H1 (cell line): ENCODE measurements at regions not wholly inside any gene's neighbourhood (a gene's known extent, or its start where the extent isn't known, plus 50 kb on each side); places are given as distances from the start of the nearest gene placed in this dataset.

Experiments used
- KDM5A ChIP-seq: fragments of 200-600 bp; IDR thresholded peaks from 2 replicates; pipeline ENCODE4 v1.7.1; 2012; ENCODE audit warnings: mild to moderate bottlenecking, low read length, inconsistent platforms, mixed read lengths
- POU5F1 ChIP-seq: IDR thresholded peaks from 2 replicates; pipeline ENCODE4 v1.6.1; 2011; ENCODE audit warnings: low read depth, mild to moderate bottlenecking, low read length, moderate library complexity
- YY1 ChIP-seq: IDR thresholded peaks from 2 replicates; pipeline ENCODE4 v1.6.1; 2011; ENCODE audit warnings: low read depth, mild to moderate bottlenecking, low read length

GRCh38 chr5:117880932-117881331, 1107.4 kb downstream of the DTWD2 start (continued):
- TF ChIP-seq POU5F1, result no peak
- no peak for TF ChIP-seq YY1
- no peak for TF ChIP-seq KDM5A
